K562 (cell line): ENCODE measurements at regions not wholly inside any gene's neighbourhood (a gene's known extent, or its start where the extent isn't known, plus 50 kb on each side); places are given as distances from the start of the nearest gene placed in this dataset.

Source experiments
- ATAC-seq: fragments of 200-7000 bp; cut with Tn5 transposase; 3 replicates; pipeline ENCODE4 v1.9.1; 2020; ENCODE audit warnings: moderate library complexity
- BruUV-seq: library from RNA; stranded (reverse); fragments of 400-500 nt; replicated peaks from 2 replicates; lab custom pipeline; 2021; lab: Mats Ljungman, UMichigan
- CTCF ChIA-PET: fragments of 300-600 bp; formaldehyde crosslinking; extraction: SDS; loops from one replicate; lab custom pipeline; 2021; ENCODE audit warnings: low intra/inter-chr PET ratio; lab: Yijun Ruan, JAX
- POLR2A ChIA-PET: fragments of 300-600, 350-650 bp; sonication (Branson Sonifier 250); formaldehyde crosslinking; extraction: SDS; loops from one replicate; lab custom pipeline; 2021; ENCODE audit warnings: antibody characterized with exemption, inconsistent platforms; lab: Yijun Ruan, JAX
- DNase-seq, 4 experiments: peaks; one replicate each; pipeline versions ENCODE4 v3.0.0 to v3.0.0-alpha.2; 2011 to 2018; ENCODE audit warnings: low spot score in 3 of 4, mixed read lengths in 3 of 4; ENCODE audit errors: extremely low read depth in 1 of 4
- FAIRE-seq: peaks from 2 replicates; lab custom pipeline; 2011; peaks lifted over from hg19 to GRCh38; lab: Jason Lieb, UNC
- H2AFZ ChIP-seq: 2 replicates; pipeline ENCODE4 v1.6.0; 2011; ENCODE audit warnings: low read depth, low read length, control low read depth, inconsistent platforms
- H3K27ac ChIP-seq: fragments of 200-600 bp; 3 replicates; pipeline ENCODE4 v1.8.0; 2011; ENCODE audit warnings: low read depth, mild to moderate bottlenecking, control low read depth, inconsistent platforms, low read length, moderate library complexity, mixed read lengths; ENCODE audit errors: extremely low read depth
- H3K27me3 ChIP-seq, 2 experiments: fragments of 300-600 bp in 1 of 2; 2 replicates in 1 of 2; 3 replicates in 1 of 2; pipeline versions ENCODE4 v1.6.0 to v1.8.0; 2011; ENCODE audit warnings: inconsistent platforms in 2 of 2, low read length in 2 of 2, mild to moderate bottlenecking in 1 of 2, mixed read lengths in 1 of 2, moderate library complexity in 1 of 2; ENCODE audit not compliant: control insufficient read depth in 2 of 2, insufficient read depth in 2 of 2
- H3K36me3 ChIP-seq: fragments of 300-600 bp; 3 replicates; pipeline ENCODE4 v1.8.0; 2011; ENCODE audit warnings: mild to moderate bottlenecking, low read length, inconsistent platforms; ENCODE audit not compliant: control insufficient read depth, insufficient read depth
- H3K4me1 ChIP-seq, 2 experiments: fragments of 200-600 bp in 1 of 2; replicated peaks in 1 of 2; 2 replicates in 1 of 2; 3 replicates in 1 of 2; pipeline versions ENCODE4 v1.5.1 to v1.8.0; 2011; ENCODE audit warnings: inconsistent platforms in 2 of 2, low read length in 2 of 2, mild to moderate bottlenecking in 1 of 2, mixed read lengths in 1 of 2, moderate library complexity in 1 of 2; ENCODE audit not compliant: control insufficient read depth in 2 of 2, insufficient read depth in 2 of 2
- H3K4me2 ChIP-seq: 2 replicates; pipeline ENCODE4 v1.6.1; 2011; ENCODE audit warnings: low read length, control low read depth, inconsistent platforms, mixed read lengths; ENCODE audit not compliant: insufficient read depth
- H3K4me3 ChIP-seq: fragments of 200-600 bp; sonication (generic), shearing (Covaris generic); 2 replicates; pipeline ENCODE4 v1.5.1; 2016; ENCODE audit warnings: control low read depth, inconsistent platforms
- H3K79me2 ChIP-seq: fragments of 200-600 bp; 3 replicates; pipeline ENCODE4 v1.8.0; 2011; ENCODE audit warnings: low read length, inconsistent platforms; ENCODE audit not compliant: control insufficient read depth, insufficient read depth
- H3K9ac ChIP-seq, 2 experiments: 2 replicates each; pipeline versions ENCODE4 v1.6.0 to v1.6.1; 2011; ENCODE audit warnings: low read depth in 2 of 2, low read length in 2 of 2, control low read depth in 1 of 2, inconsistent platforms in 1 of 2, mild to moderate bottlenecking in 1 of 2, mixed read lengths in 1 of 2; ENCODE audit not compliant: insufficient read depth in 1 of 2
- H3K9me1 ChIP-seq: one replicate; pipeline ENCODE4 v1.6.0; 2011; ENCODE audit warnings: inconsistent platforms, mild to moderate bottlenecking, low read length, moderate library complexity; ENCODE audit not compliant: control insufficient read depth, insufficient read depth
- H3K9me3 ChIP-seq: replicated peaks from 2 replicates; pipeline ENCODE4 v1.5.1; 2011; ENCODE audit warnings: low read depth, low read length, inconsistent platforms; ENCODE audit not compliant: control insufficient read depth, insufficient read depth
- H4K20me1 ChIP-seq: replicated peaks from 2 replicates; pipeline ENCODE4 v1.6.1; 2011; ENCODE audit warnings: low read length, inconsistent platforms, mixed read lengths; ENCODE audit not compliant: control insufficient read depth, insufficient read depth
- ESRRA ChIP-seq: fragments of 450-650 bp; IDR thresholded peaks from 2 replicates; pipeline ENCODE4 v1.6.1; 2014; ENCODE audit warnings: low read depth, mild to moderate bottlenecking, moderate library complexity, borderline replicate concordance
- EZH2 ChIP-seq: IDR thresholded peaks from 2 replicates; pipeline ENCODE4 v1.6.1; 2012; ENCODE audit warnings: low read depth, mild to moderate bottlenecking, inconsistent platforms, low read length, borderline replicate concordance
- MYC ChIP-seq, 2 experiments: fragments of 250-450 bp in 1 of 2; sonication (Bioruptor Pico) in 1 of 2; IDR thresholded peaks; 2 replicates each; pipeline versions ENCODE4 v1.5.1 to v1.6.1; 2012 to 2021; ENCODE audit warnings: low read depth in 2 of 2, borderline replicate concordance in 1 of 2, improper control_type of control experiment in 1 of 2, low read length in 1 of 2, mild to moderate bottlenecking in 1 of 2, moderate library complexity in 1 of 2
- NR2F6 ChIP-seq: fragments of 450-650 bp; formaldehyde crosslinking; IDR thresholded peaks from 2 replicates; pipeline ENCODE4 v1.4.0; 2020; ENCODE audit warnings: mild to moderate bottlenecking
- SIN3B ChIP-seq: fragments of 450-650 bp; IDR thresholded peaks from 2 replicates; pipeline ENCODE4 v1.6.1; 2017; ENCODE audit warnings: low read depth, mild to moderate bottlenecking, moderate library complexity
- STAT5A ChIP-seq: IDR thresholded peaks from 2 replicates; pipeline ENCODE4 v1.6.1; 2012; ENCODE audit warnings: low read length, inconsistent platforms, borderline replicate concordance
- TCF15 ChIP-seq: fragments of 250-450 bp; sonication (Bioruptor Pico); IDR thresholded peaks from 2 replicates; pipeline ENCODE4 v1.8.0; 2022; ENCODE audit warnings: moderate library complexity, mild to moderate bottlenecking, inconsistent platforms
- WGBS: fragments of 100-300 bp; shearing (Covaris generic); methylation state at CpG from one replicate; pipeline ENCODE4 v1.1.6; 2016; ENCODE audit warnings: low coverage, mixed read lengths; ENCODE audit not compliant: insufficient coverage; ENCODE audit errors: missing lambda C conversion rate; 5-methylcytosine and 5-hydroxymethylcytosine counted together
- in situ Hi-C: fragments of 300-500 bp; cut with MboI; formaldehyde crosslinking; loops from 4 replicates; pipeline ENCODE4 v1.15.0; 2018; ENCODE audit warnings: inconsistent platforms, mixed read lengths
- intact Hi-C: fragments of 100-400 bp; cut with micrococcal nuclease; formaldehyde crosslinking; loops from 2 replicates; pipeline ENCODE4 v1.14.2; 2022
- TF ChIP-seq, protein P1 (sequence below): fragments of 250-450 bp; sonication (Bioruptor Pico); IDR thresholded peaks from 2 replicates; pipeline ENCODE4 v1.4.0; 2020
- TF ChIP-seq, protein P2 (sequence below), 3 experiments: IDR thresholded peaks in 2 of 3; conservative IDR thresholded peaks in 1 of 3; 2 replicates each; pipeline ENCODE4 v1.5.1; 2011 to 2012; ENCODE audit warnings: low read length in 3 of 3, mild to moderate bottlenecking in 3 of 3, control low read depth in 2 of 3, improper control_type of control experiment in 1 of 3, inconsistent platforms in 1 of 3, low read depth in 1 of 3, mixed read lengths in 1 of 3, moderate library complexity in 1 of 3; ENCODE audit not compliant: insufficient read depth in 2 of 3
- TF ChIP-seq, protein P3 (sequence below): fragments of 450-650 bp; IDR thresholded peaks from 2 replicates; pipeline ENCODE4 v1.6.1; 2017; ENCODE audit warnings: antibody characterized with exemption, mild to moderate bottlenecking

DNA sequence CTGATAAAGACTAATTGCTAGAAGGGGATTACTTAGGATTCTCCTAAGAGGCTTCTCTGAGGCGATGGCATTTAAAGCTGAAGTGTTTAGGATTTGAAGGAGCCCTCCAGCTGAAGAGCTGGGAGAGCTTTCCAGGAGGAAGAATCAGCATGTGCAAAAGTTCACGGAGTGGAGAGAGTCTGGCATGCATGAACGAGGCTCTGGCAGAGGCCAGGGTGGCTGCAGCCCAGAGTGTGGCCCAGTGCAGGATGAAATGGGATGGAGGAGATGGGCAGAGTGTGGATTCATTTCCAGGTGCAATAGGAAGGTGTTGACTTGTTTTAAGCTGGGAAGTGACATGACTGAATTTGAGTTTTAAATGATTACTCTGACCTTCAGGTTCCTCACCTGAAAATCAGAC is 249.0 kb upstream of the CCL2 start:
- Histone ChIP-seq H2AFZ (no peak overlapping the region), H3K27ac (no peak overlapping the region), H3K27me3 (peaks cover 0 to 10% of the 10 kb centered on the region in 2 experiments; a peak in 2 of 5 replicates), H3K36me3 (no peaks in the 10 kb centered on the region), H3K4me3 (no peak overlapping the region), H3K4me1 (no peaks in the 10 kb centered on the region), H3K9me1 (no peaks in the 10 kb centered on the region), H3K9ac (no peak overlapping the region), H3K4me2 (no peak overlapping the region), H4K20me1 (no peaks in the 10 kb centered on the region), H3K9me3 (no peaks in the 10 kb centered on the region), H3K79me2 (no peaks in the 10 kb centered on the region)
- ATAC-seq (no peak), DNase-seq (no peak), FAIRE-seq (no peak)
- WGBS: 3% methylated on average over 3 of the region's 3 CpGs
- ChIA-PET POLR2A (no interaction called here), CTCF (no interaction called here)
- in situ Hi-C loops (no loop called here), intact Hi-C loops (no loop called here)
- BruUV-seq: no TSS peak
- TF ChIP-seq EZH2 (no peak), STAT5A (no peak), NR2F6 (CRISPR knock-in tag) (no peak), SIN3B (no peak), TCF15 (CRISPR knock-in tag) (no peak), ESRRA (no peak), MYC (IDR thresholded peaks at IDR 0.05; ENCODE audit: low read depth, low read length) (no peak), MYC (CRISPR knock-in tag; IDR thresholded peaks at IDR 0.05; ENCODE audit: borderline replicate concordance, low read depth) (no peak)
- TF ChIP-seq, protein P1, sequence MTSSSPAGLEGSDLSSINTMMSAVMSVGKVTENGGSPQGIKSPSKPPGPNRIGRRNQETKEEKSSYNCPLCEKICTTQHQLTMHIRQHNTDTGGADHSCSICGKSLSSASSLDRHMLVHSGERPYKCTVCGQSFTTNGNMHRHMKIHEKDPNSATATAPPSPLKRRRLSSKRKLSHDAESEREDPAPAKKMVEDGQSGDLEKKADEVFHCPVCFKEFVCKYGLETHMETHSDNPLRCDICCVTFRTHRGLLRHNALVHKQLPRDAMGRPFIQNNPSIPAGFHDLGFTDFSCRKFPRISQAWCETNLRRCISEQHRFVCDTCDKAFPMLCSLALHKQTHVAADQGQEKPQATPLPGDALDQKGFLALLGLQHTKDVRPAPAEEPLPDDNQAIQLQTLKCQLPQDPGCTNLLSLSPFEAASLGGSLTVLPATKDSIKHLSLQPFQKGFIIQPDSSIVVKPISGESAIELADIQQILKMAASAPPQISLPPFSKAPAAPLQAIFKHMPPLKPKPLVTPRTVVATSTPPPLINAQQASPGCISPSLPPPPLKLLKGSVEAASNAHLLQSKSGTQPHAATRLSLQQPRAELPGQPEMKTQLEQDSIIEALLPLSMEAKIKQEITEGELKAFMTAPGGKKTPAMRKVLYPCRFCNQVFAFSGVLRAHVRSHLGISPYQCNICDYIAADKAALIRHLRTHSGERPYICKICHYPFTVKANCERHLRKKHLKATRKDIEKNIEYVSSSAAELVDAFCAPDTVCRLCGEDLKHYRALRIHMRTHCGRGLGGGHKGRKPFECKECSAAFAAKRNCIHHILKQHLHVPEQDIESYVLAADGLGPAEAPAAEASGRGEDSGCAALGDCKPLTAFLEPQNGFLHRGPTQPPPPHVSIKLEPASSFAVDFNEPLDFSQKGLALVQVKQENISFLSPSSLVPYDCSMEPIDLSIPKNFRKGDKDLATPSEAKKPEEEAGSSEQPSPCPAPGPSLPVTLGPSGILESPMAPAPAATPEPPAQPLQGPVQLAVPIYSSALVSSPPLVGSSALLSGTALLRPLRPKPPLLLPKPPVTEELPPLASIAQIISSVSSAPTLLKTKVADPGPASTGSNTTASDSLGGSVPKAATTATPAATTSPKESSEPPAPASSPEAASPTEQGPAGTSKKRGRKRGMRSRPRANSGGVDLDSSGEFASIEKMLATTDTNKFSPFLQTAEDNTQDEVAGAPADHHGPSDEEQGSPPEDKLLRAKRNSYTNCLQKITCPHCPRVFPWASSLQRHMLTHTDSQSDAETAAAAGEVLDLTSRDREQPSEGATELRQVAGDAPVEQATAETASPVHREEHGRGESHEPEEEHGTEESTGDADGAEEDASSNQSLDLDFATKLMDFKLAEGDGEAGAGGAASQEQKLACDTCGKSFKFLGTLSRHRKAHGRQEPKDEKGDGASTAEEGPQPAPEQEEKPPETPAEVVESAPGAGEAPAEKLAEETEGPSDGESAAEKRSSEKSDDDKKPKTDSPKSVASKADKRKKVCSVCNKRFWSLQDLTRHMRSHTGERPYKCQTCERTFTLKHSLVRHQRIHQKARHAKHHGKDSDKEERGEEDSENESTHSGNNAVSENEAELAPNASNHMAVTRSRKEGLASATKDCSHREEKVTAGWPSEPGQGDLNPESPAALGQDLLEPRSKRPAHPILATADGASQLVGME: no peak
- TF ChIP-seq, protein P2, sequence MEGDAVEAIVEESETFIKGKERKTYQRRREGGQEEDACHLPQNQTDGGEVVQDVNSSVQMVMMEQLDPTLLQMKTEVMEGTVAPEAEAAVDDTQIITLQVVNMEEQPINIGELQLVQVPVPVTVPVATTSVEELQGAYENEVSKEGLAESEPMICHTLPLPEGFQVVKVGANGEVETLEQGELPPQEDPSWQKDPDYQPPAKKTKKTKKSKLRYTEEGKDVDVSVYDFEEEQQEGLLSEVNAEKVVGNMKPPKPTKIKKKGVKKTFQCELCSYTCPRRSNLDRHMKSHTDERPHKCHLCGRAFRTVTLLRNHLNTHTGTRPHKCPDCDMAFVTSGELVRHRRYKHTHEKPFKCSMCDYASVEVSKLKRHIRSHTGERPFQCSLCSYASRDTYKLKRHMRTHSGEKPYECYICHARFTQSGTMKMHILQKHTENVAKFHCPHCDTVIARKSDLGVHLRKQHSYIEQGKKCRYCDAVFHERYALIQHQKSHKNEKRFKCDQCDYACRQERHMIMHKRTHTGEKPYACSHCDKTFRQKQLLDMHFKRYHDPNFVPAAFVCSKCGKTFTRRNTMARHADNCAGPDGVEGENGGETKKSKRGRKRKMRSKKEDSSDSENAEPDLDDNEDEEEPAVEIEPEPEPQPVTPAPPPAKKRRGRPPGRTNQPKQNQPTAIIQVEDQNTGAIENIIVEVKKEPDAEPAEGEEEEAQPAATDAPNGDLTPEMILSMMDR (IDR thresholded peaks at IDR 0.05 in 2 of 3, conservative IDR thresholded peaks at IDR 0.05 in 1 of 3; ENCODE audit: insufficient read depth in 2 of 3, low read depth in 1 of 3, low read length in 3 of 3): no peak
- TF ChIP-seq, protein P3, sequence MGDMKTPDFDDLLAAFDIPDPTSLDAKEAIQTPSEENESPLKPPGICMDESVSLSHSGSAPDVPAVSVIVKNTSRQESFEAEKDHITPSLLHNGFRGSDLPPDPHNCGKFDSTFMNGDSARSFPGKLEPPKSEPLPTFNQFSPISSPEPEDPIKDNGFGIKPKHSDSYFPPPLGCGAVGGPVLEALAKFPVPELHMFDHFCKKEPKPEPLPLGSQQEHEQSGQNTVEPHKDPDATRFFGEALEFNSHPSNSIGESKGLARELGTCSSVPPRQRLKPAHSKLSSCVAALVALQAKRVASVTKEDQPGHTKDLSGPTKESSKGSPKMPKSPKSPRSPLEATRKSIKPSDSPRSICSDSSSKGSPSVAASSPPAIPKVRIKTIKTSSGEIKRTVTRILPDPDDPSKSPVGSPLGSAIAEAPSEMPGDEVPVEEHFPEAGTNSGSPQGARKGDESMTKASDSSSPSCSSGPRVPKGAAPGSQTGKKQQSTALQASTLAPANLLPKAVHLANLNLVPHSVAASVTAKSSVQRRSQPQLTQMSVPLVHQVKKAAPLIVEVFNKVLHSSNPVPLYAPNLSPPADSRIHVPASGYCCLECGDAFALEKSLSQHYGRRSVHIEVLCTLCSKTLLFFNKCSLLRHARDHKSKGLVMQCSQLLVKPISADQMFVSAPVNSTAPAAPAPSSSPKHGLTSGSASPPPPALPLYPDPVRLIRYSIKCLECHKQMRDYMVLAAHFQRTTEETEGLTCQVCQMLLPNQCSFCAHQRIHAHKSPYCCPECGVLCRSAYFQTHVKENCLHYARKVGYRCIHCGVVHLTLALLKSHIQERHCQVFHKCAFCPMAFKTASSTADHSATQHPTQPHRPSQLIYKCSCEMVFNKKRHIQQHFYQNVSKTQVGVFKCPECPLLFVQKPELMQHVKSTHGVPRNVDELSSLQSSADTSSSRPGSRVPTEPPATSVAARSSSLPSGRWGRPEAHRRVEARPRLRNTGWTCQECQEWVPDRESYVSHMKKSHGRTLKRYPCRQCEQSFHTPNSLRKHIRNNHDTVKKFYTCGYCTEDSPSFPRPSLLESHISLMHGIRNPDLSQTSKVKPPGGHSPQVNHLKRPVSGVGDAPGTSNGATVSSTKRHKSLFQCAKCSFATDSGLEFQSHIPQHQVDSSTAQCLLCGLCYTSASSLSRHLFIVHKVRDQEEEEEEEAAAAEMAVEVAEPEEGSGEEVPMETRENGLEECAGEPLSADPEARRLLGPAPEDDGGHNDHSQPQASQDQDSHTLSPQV: no peak
